Muscle layer of duodenum (tissue), 2 donors: ENCODE measurements at regions not wholly inside any gene's neighbourhood (a gene's known extent, or its start where the extent isn't known, plus 50 kb on each side); places are given as distances from the start of the nearest gene placed in this dataset.
"Not testable (repeated sequence)": the region's sequence is repeated elsewhere in the genome, so short reads cannot be mapped to it uniquely, and the experiment has no call there.

Experiments used
- H3K27ac ChIP-seq: one replicate; pipeline ENCODE4 v1.7.0; 2013; ENCODE audit warnings: mild to moderate bottlenecking, low read length
- H3K27me3 ChIP-seq: one replicate; pipeline ENCODE4 v1.7.0; 2013; ENCODE audit warnings: low read depth, mild to moderate bottlenecking, control low read depth, low read length
- H3K36me3 ChIP-seq, 2 donors: one replicate each; pipeline ENCODE4 v1.7.0; 2013; ENCODE audit warnings: low read length in 2 of 2, control low read depth in 1 of 2, mild to moderate bottlenecking in 1 of 2; ENCODE audit not compliant: insufficient read depth in 2 of 2, control insufficient read depth in 1 of 2
- H3K4me1 ChIP-seq, 2 donors: one replicate each; pipeline ENCODE4 v1.7.0; 2013; ENCODE audit warnings: low read length in 2 of 2, mild to moderate bottlenecking in 2 of 2, control low read depth in 1 of 2, moderate library complexity in 1 of 2; ENCODE audit not compliant: insufficient read depth in 2 of 2, control insufficient read depth in 1 of 2
- H3K4me3 ChIP-seq, 2 donors: one replicate each; pipeline ENCODE4 v1.7.0; 2013; ENCODE audit warnings: low read length in 2 of 2, low read depth in 1 of 2, mild to moderate bottlenecking in 1 of 2
- H3K9me3 ChIP-seq, 2 donors: one replicate each; pipeline ENCODE4 v1.7.0; 2013; ENCODE audit warnings: low read length in 2 of 2, control low read depth in 1 of 2, mild to moderate bottlenecking in 1 of 2; ENCODE audit not compliant: control insufficient read depth in 1 of 2
- donor health status: healthy.

DNA sequence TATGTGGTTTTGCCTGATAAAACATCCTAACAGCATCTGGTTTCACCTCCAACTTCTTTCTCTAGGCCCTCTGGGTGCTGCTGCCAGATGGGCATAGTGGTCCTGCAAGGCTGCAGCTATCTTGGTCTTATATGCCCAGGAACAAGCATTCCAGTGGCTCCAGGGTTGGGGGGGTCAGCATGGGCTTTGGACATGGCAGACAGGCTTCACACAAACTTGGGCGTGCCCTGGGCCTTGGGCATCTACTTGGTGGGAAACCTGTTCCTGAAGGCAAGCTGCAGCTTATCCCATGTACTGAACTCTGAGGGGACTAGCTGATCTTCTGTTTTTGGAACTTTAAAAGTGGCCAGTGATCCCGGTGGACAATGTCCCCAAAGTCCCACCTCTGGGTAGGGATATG lies 54.9 kb upstream of the ZNF678 start:
- H3K27ac ChIP-seq = no peak overlapping the region
- no peaks in the 10 kb centered on the region for H3K9me3 ChIP-seq
- no peaks in the 10 kb centered on the region for H3K27me3 ChIP-seq
- no peak overlapping the region for H3K4me3 ChIP-seq
- no peaks in the 10 kb centered on the region for H3K36me3 ChIP-seq
- no peaks in the 10 kb centered on the region for H3K4me1 ChIP-seq

- not testable (repeated sequence) for H3K36me3 ChIP-seq, H3K4me3 ChIP-seq, H3K27me3 ChIP-seq, H3K4me1 ChIP-seq, H3K9me3 ChIP-seq, H3K27ac ChIP-seq
Observed at GRCh38 chr1:227506490-227507393, 56.6 kb upstream of the ZNF678 start.

- H3K9me3 ChIP-seq, H3K4me3 ChIP-seq, H3K4me1 ChIP-seq, H3K27ac ChIP-seq, H3K27me3 ChIP-seq, H3K36me3 ChIP-seq: not testable (repeated sequence)
Observed at GRCh38 chr1:227496045-227496444, 67.3 kb upstream of the ZNF678 start.

DNA sequence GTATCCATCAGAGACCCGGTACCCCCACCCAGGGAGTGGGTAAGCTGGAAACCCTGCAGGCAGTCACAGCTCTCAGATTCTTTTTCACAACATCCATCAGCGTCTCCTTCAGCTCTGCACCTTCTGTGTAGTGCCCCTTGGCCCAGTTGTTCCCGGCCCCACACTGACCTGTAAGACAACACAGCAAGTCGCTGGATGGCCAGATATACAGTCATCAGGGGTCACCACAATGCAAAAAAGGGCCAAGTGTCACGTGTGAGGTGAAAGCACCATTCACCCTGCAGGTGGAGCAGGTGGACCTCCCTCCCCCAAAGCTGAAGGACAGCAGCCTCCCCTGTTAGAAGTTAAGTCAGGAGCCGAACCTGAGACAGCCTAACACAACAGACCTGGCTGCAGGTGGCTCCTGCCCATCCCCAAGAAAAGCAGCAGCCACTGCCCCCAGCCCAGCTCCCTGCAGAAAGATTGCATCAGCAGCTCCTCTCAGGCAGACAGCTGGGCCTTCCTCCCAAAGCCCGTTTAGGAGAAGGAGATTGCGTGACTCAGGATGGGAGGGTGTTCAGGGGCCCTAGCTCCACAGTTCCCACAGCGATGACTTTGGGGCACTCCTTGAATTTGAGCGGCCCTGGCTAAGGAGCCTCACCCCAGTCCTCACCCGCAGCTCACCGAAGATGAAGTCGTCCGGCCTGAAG lies 69.3 kb upstream of the ZNF678 start:
- H3K4me3 ChIP-seq, H3K9me3 ChIP-seq, H3K36me3 ChIP-seq, H3K27me3 ChIP-seq, H3K4me1 ChIP-seq, H3K27ac ChIP-seq: not testable (repeated sequence)

DNA sequence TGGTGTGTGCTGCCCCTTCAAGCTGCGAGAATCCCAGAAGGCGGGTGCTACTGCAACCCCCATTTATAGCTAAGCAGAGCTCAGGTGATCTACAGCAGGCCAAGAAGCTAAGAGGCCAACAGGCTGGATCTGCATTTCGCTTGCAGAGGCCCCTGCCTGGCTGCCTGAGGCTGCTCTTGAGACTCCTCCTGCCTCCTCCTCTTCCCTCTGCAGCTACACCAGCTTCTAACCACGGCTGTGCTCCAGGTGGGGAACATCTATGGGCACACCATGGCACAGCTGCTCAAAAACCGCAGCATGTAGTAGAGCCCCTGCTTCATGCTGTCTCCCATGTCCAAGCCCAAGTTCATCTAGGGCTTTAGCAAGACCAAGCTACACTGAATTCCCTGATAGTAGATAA lies 72.9 kb upstream of the ZNF678 start:
- H3K9me3 ChIP-seq = no peaks in the 10 kb centered on the region
- H3K27me3 ChIP-seq = no peaks in the 10 kb centered on the region
- H3K27ac ChIP-seq = no peak overlapping the region
- H3K4me3 ChIP-seq = no peak overlapping the region
- no peaks in the 10 kb centered on the region for H3K4me1 ChIP-seq
- no peaks in the 10 kb centered on the region for H3K36me3 ChIP-seq

DNA sequence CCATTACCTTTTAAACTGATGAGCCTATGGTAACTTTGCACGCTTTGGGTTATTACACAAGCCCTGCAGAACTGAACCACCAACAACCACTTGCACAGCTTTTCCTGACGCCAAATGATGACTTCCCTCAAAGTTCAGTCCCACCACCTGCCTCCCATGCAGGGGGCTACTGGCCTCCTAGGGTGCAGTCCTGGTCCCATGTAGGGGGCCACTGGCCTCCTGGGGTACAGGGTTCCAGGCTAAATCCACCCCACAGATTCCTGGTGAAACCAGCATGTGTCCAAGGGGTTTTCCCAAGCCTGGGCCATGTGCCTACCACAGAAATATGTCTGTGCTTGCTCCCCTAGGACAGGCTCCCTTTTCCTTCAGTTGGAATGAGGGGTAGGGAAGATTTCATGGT lies 73.4 kb upstream of the ZNF678 start:
- no peaks in the 10 kb centered on the region for H3K36me3 ChIP-seq
- H3K9me3 ChIP-seq = no peaks in the 10 kb centered on the region
- H3K4me3 ChIP-seq = no peak overlapping the region
- no peaks in the 10 kb centered on the region for H3K27me3 ChIP-seq
- H3K27ac ChIP-seq = no peak overlapping the region
- no peaks in the 10 kb centered on the region for H3K4me1 ChIP-seq

- H3K27me3 ChIP-seq = no peaks in the 10 kb centered on the region
- no peaks in the 10 kb centered on the region for H3K4me1 ChIP-seq
- H3K36me3 ChIP-seq = no peaks in the 10 kb centered on the region
- no peaks in the 10 kb centered on the region for H3K9me3 ChIP-seq
- H3K27ac ChIP-seq = no peak overlapping the region
- no peak overlapping the region for H3K4me3 ChIP-seq
Observed at GRCh38 chr1:227489572-227489971, 73.8 kb upstream of the ZNF678 start.

- Histone ChIP-seq H3K27ac (no peak overlapping the region), H3K4me3 (no peak overlapping the region), H3K9me3 (no peaks in the 10 kb centered on the region), H3K36me3 (no peaks in the 10 kb centered on the region), H3K27me3 (no peaks in the 10 kb centered on the region), H3K4me1 (no peaks in the 10 kb centered on the region)
Observed at GRCh38 chr1:227487606-227488005, 75.8 kb upstream of the ZNF678 start.

DNA sequence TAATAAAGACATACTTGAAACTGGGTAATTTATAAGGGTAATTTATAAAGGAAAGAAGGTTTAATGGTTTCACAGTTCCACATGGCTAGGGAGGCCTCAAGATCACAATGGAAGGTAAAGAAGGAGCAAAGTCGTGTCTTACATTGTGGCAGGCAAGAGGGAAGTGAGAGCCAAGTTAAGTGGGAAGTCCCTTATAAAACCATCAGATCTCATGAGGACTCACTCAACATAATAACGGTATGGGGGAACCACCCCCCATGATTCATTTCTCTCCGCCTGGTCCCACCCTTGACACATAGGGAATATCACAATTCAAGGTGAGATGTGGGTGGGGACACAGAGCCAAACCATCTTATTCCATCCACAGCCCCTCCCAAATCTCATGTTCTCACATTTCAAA lies 76.8 kb upstream of the ZNF678 start:
- Histone ChIP-seq H3K9me3 (no peaks in the 10 kb centered on the region), H3K4me3 (no peak overlapping the region), H3K27ac (no peak overlapping the region), H3K4me1 (no peaks in the 10 kb centered on the region), H3K36me3 (no peaks in the 10 kb centered on the region), H3K27me3 (no peaks in the 10 kb centered on the region)

GRCh38 chr1:227482023-227482299 lies 81.4 kb upstream of the ZNF678 start:
- H3K27ac ChIP-seq = no peak overlapping the region
- no peaks in the 10 kb centered on the region for H3K9me3 ChIP-seq
- H3K4me1 ChIP-seq = no peaks in the 10 kb centered on the region
- H3K27me3 ChIP-seq = no peaks in the 10 kb centered on the region
- H3K4me3 ChIP-seq = no peak overlapping the region
- no peaks in the 10 kb centered on the region for H3K36me3 ChIP-seq

GRCh38 chr1:227474072-227474471 lies 89.3 kb upstream of the ZNF678 start:
- H3K27ac ChIP-seq, H3K4me3 ChIP-seq, H3K4me1 ChIP-seq, H3K36me3 ChIP-seq, H3K27me3 ChIP-seq, H3K9me3 ChIP-seq: not testable (repeated sequence)

GRCh38 chr1:227472772-227473171 lies 90.6 kb upstream of the ZNF678 start:
- H3K4me3 ChIP-seq = no peak overlapping the region
- no peaks in the 10 kb centered on the region for H3K27me3 ChIP-seq
- H3K9me3 ChIP-seq = no peaks in the 10 kb centered on the region
- no peak overlapping the region for H3K27ac ChIP-seq
- no peaks in the 10 kb centered on the region for H3K36me3 ChIP-seq
- H3K4me1 ChIP-seq = no peaks in the 10 kb centered on the region
